CD14-positive monocyte (primary cell): ENCODE measurements at regions not wholly inside any gene's neighbourhood (a gene's known extent, or its start where the extent isn't known, plus 50 kb on each side); places are given as distances from the start of the nearest gene placed in this dataset.

Experiments
- DNase-seq, 3 donors: peaks; one replicate each; pipeline ENCODE4 v3.0.0-alpha.2; 2011 to 2022
- H2AFZ ChIP-seq: 2 replicates; pipeline ENCODE4 v1.6.0; 2012; ENCODE audit warnings: mild to moderate bottlenecking, low read depth, low read length, inconsistent platforms; ENCODE audit not compliant: insufficient read depth, poor library complexity, severe bottlenecking
- H3K27ac ChIP-seq, 2 donors: 1 replicate in 1 of 2; 2 replicates in 1 of 2; pipeline ENCODE4 v1.5.1; 2012 to 2013; ENCODE audit warnings: low read length in 2 of 2, control low read depth in 1 of 2, inconsistent platforms in 1 of 2, low read depth in 1 of 2, mild to moderate bottlenecking in 1 of 2
- H3K27me3 ChIP-seq, 2 donors: one replicate each; pipeline versions ENCODE4 v1.6.0 to v1.6.1; 2011 to 2013; ENCODE audit warnings: low read length in 2 of 2; ENCODE audit not compliant: control insufficient read depth in 2 of 2, insufficient read depth in 2 of 2
- H3K36me3 ChIP-seq, 2 donors: replicated peaks in 1 of 2; 1 replicate in 1 of 2; 2 replicates in 1 of 2; pipeline versions ENCODE4 v1.5.1 to v1.6.1; 2012 to 2013; ENCODE audit warnings: low read length in 2 of 2, control low read depth in 1 of 2, inconsistent platforms in 1 of 2, mild to moderate bottlenecking in 1 of 2; ENCODE audit not compliant: insufficient read depth in 2 of 2, control insufficient read depth in 1 of 2
- H3K4me1 ChIP-seq, 2 donors: 1 replicate in 1 of 2; 2 replicates in 1 of 2; pipeline versions ENCODE4 v1.5.1 to v1.6.1; 2012 to 2013; ENCODE audit warnings: low read length in 2 of 2, control low read depth in 1 of 2, inconsistent platforms in 1 of 2, mild to moderate bottlenecking in 1 of 2, moderate library complexity in 1 of 2; ENCODE audit not compliant: insufficient read depth in 2 of 2, control insufficient read depth in 1 of 2
- H3K4me2 ChIP-seq: replicated peaks from 2 replicates; pipeline ENCODE3; 2012; ENCODE audit warnings: low read length, moderate library complexity, mild to moderate bottlenecking; ENCODE audit not compliant: poor library complexity, severe bottlenecking; ENCODE audit errors: extremely low read depth
- H3K4me3 ChIP-seq, 3 experiments: fragments of 200-600 bp in 1 of 3; sonication (generic) in 1 of 3; replicated peaks in 1 of 3; 1 replicate in 2 of 3; 2 replicates in 1 of 3; pipeline ENCODE4 v1.5.1; 2011 to 2013; ENCODE audit warnings: low read length in 3 of 3, mild to moderate bottlenecking in 3 of 3, control low read depth in 2 of 3, low read depth in 2 of 3, inconsistent platforms in 1 of 3, moderate library complexity in 1 of 3
- H3K79me2 ChIP-seq: 2 replicates; pipeline ENCODE4 v1.6.0; 2012; ENCODE audit warnings: mild to moderate bottlenecking, control low read depth, inconsistent platforms, low read length, moderate library complexity; ENCODE audit not compliant: insufficient read depth
- H3K9ac ChIP-seq: 2 replicates; pipeline ENCODE4 v1.6.0; 2017; ENCODE audit warnings: low read length, mild to moderate bottlenecking; ENCODE audit not compliant: insufficient read depth, poor library complexity, severe bottlenecking
- H3K9me3 ChIP-seq, 2 donors: replicated peaks in 1 of 2; 1 replicate in 1 of 2; 2 replicates in 1 of 2; pipeline versions ENCODE4 v1.5.1 to v1.6.1; 2012 to 2013; ENCODE audit warnings: low read length in 2 of 2, control low read depth in 1 of 2; ENCODE audit not compliant: control insufficient read depth in 1 of 2, insufficient read depth in 1 of 2
- H4K20me1 ChIP-seq: 2 replicates; pipeline ENCODE4 v1.6.0; 2012; ENCODE audit warnings: mild to moderate bottlenecking, low read length, control low read depth, moderate library complexity; ENCODE audit not compliant: insufficient read depth
- H3K27ac Mint-ChIP-seq, 7 donors: one replicate each; pipeline ENCODE4 v1.8.0; 2020; ENCODE audit warnings: mild to moderate bottlenecking in 7 of 7, mixed read lengths in 7 of 7, moderate library complexity in 6 of 7, inconsistent platforms in 2 of 7
- H3K27me3 Mint-ChIP-seq, 3 donors: one replicate each; pipeline ENCODE4 v1.8.0; 2021 to 2022; ENCODE audit warnings: low read depth in 3 of 3, mild to moderate bottlenecking in 3 of 3, mixed read lengths in 3 of 3, moderate library complexity in 3 of 3, inconsistent platforms in 1 of 3
- H3K36me3 Mint-ChIP-seq, 2 donors: one replicate each; pipeline ENCODE4 v1.8.0; 2020; ENCODE audit warnings: mixed read lengths in 2 of 2, inconsistent platforms in 1 of 2, mild to moderate bottlenecking in 1 of 2
- H3K4me1 Mint-ChIP-seq: one replicate; pipeline ENCODE4 v1.8.0; 2020; ENCODE audit warnings: mild to moderate bottlenecking, mixed read lengths
- H3K4me3 Mint-ChIP-seq, 2 donors: one replicate each; pipeline ENCODE4 v1.8.0; 2020; ENCODE audit warnings: mild to moderate bottlenecking in 2 of 2, mixed read lengths in 2 of 2, moderate library complexity in 1 of 2
- H3K9me3 Mint-ChIP-seq, 7 donors: one replicate each; pipeline ENCODE4 v1.8.0; 2020 to 2022; ENCODE audit warnings: mixed read lengths in 7 of 7, mild to moderate bottlenecking in 6 of 7, moderate library complexity in 6 of 7, inconsistent platforms in 2 of 7
- WGBS: methylation state at CpG from one replicate; pipeline ENCODE4 v1.1.5; 2013; ENCODE audit warnings: missing lambda C conversion rate; ENCODE audit not compliant: insufficient coverage; 5-methylcytosine and 5-hydroxymethylcytosine counted together
- intact Hi-C, 2 donors: fragments of 100-400 bp; cut with micrococcal nuclease; formaldehyde crosslinking; loops; one replicate each; pipeline versions ENCODE4 v1.15.0 to v1.15.1; 2023
- TF ChIP-seq, protein P1 (sequence below): fragments of 200-600 bp; IDR thresholded peaks from one replicate; pipeline ENCODE4 v1.8.0; 2022; ENCODE audit warnings: antibody characterized with exemption, mild to moderate bottlenecking

DNA sequence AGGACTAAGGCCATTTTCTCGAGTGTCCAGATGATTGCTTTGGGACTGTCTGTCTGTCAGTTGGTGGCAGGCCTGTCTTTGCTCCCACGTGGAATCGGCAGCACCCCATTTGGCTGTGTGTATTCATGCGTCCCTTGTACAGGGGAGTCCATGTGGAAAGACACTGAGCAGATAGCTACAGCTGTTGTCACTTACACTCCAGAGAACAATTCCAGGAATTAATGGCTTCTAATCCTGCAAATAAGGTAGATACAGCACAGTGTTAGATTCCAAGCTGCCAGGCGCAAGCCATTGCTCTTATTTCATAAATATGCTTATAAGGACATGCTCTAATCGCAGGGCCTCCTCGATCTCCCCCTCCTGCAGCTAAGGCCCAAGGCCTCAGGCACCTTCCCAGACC lies 208.8 kb downstream of the VRK1 start:
- H3K27ac Mint-ChIP-seq, result no peak overlapping the region
- Histone ChIP-seq H3K4me3 (no peak overlapping the region), H3K4me1 (no peaks in the 10 kb centered on the region), H2AFZ (no peak overlapping the region), H3K27me3 (no peaks in the 10 kb centered on the region), H3K9ac (no peak overlapping the region), H3K4me2 (no peak overlapping the region), H4K20me1 (no peaks in the 10 kb centered on the region), H3K27ac (no peak overlapping the region), H3K9me3 (peaks cover 0 to 11% of the 10 kb centered on the region in 2 donors), H3K79me2 (no peaks in the 10 kb centered on the region), H3K36me3 (no peaks in the 10 kb centered on the region)
- WGBS, result 94% methylated on average over 3 of the region's 7 CpGs
- no peaks in the 10 kb centered on the region for H3K4me1 Mint-ChIP-seq
- H3K4me3 Mint-ChIP-seq, result no peak overlapping the region
- H3K27me3 Mint-ChIP-seq, result peaks cover 7 to 11% (median 8%) of the 10 kb centered on the region in 3 donors
- TF ChIP-seq, protein P1, sequence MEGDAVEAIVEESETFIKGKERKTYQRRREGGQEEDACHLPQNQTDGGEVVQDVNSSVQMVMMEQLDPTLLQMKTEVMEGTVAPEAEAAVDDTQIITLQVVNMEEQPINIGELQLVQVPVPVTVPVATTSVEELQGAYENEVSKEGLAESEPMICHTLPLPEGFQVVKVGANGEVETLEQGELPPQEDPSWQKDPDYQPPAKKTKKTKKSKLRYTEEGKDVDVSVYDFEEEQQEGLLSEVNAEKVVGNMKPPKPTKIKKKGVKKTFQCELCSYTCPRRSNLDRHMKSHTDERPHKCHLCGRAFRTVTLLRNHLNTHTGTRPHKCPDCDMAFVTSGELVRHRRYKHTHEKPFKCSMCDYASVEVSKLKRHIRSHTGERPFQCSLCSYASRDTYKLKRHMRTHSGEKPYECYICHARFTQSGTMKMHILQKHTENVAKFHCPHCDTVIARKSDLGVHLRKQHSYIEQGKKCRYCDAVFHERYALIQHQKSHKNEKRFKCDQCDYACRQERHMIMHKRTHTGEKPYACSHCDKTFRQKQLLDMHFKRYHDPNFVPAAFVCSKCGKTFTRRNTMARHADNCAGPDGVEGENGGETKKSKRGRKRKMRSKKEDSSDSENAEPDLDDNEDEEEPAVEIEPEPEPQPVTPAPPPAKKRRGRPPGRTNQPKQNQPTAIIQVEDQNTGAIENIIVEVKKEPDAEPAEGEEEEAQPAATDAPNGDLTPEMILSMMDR, result no peak
- no peaks in the 10 kb centered on the region for H3K36me3 Mint-ChIP-seq
- peaks cover 2 to 19% (median 13%) of the 10 kb centered on the region in 7 donors for H3K9me3 Mint-ChIP-seq
- DNase-seq, result no peak
- intact Hi-C loops, result no loop called here

DNA sequence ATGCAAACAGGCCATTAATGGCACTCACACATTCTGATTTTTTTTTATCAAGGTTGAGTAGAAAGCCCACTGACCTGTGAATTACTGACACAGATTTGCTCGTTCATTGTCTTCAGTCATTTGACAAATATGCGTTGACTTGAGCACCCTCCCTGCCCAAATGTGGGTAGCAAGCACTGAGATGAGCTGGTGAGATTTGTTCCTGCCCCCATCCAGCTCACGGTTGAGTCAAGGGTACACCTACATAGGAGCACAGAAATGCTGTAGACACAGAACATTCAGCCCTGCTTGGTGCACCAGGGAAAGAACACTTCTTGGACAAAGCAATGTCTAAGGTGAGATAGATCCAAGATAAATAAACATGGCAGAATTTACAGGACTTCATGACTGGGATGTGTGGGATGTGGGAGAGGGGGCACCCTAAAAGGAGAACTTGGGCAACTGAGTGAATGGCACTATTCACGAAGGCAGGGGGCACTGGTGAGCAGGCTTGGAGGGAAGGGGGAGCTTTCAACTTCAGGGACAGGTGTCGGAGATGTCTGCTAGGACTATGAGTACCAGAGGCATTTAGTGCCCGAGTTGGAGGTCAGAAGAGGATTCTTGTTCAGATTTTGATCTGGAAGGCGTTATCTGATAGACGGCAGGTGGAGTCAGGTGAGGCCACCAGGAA lies 213.4 kb downstream of the VRK1 start:
- H3K27me3 ChIP-seq, result no peaks in the 10 kb centered on the region
- no peak overlapping the region for H2AFZ ChIP-seq
- no peaks in the 10 kb centered on the region for H3K79me2 ChIP-seq
- H3K36me3 ChIP-seq, result no peaks in the 10 kb centered on the region
- H3K9me3 Mint-ChIP-seq, result peaks cover 2 to 17% (median 11%) of the 10 kb centered on the region in 7 donors
- H3K27me3 Mint-ChIP-seq, result peaks cover 5 to 27% (median 20%) of the 10 kb centered on the region in 3 donors
- H3K27ac ChIP-seq, result no peak overlapping the region
- H3K9me3 ChIP-seq, result peaks cover 0 to 10% of the 10 kb centered on the region in 2 donors
- no peak overlapping the region for H3K4me3 Mint-ChIP-seq
- H3K9ac ChIP-seq, result no peak overlapping the region
- DNase-seq, result no peak
- no peaks in the 10 kb centered on the region for H3K36me3 Mint-ChIP-seq
- TF ChIP-seq, protein P1, result no peak
- no peaks in the 10 kb centered on the region for H4K20me1 ChIP-seq
- H3K4me1 Mint-ChIP-seq, result no peaks in the 10 kb centered on the region
- H3K4me2 ChIP-seq, result no peak overlapping the region
- 58% methylated on average over 6 of the region's 8 CpGs for WGBS
- H3K4me1 ChIP-seq, result no peaks in the 10 kb centered on the region
- no peak overlapping the region for H3K4me3 ChIP-seq
- no peak overlapping the region for H3K27ac Mint-ChIP-seq
- intact Hi-C loops, result no loop called here
